ENCODE measurements at regions not wholly inside any gene's neighbourhood (a gene's known extent, or its start where the extent isn't known, plus 50 kb on each side); places are given as distances from the start of the nearest gene placed in this dataset.
A peak's percentile ranks its signal among the peaks of the same experiment; 100 is the strongest.

GRCh38 chr14:98059106-98059505, 1212.9 kb downstream of the BCL11B start:
- POLR2A ChIA-PET: no interaction called here
- DNase-seq: no peak
- Mint-ChIP-seq H3K36me3 (ENCODE audit: insufficient read depth, unreplicated experiment) (no peaks in the 10 kb centered on the region), H3K4me3 (ENCODE audit: unreplicated experiment) (no peak overlapping the region), H3K27me3 (ENCODE audit: insufficient read depth, unreplicated experiment) (peaks cover 14% of the 10 kb centered on the region), H3K27ac (ENCODE audit: unreplicated experiment) (no peak overlapping the region), H3K9me3 (ENCODE audit: unreplicated experiment) (peaks cover 17% of the 10 kb centered on the region), H3K4me1 (ENCODE audit: low read depth, unreplicated experiment) (no peaks in the 10 kb centered on the region)
- CTCF ChIA-PET: no interaction called here
- Histone ChIP-seq H3K4me1 (no peaks in the 10 kb centered on the region), H3K36me3 (ENCODE audit: control insufficient read depth, insufficient read depth, low read length) (no peaks in the 10 kb centered on the region), H3K4me3 (ENCODE audit: low read depth, low read length) (no peak overlapping the region), H3K9me3 (no peaks in the 10 kb centered on the region), H3K27me3 (replicated peaks; ENCODE audit: control insufficient read depth, insufficient read depth, low read length) (no peaks in the 10 kb centered on the region)
- intact Hi-C loops (cut with micrococcal nuclease; ENCODE audit: unreplicated experiment): no loop called here
- no peak for TF ChIP-seq CTCF (IDR thresholded peaks at IDR 0.05; ENCODE audit: insufficient read depth in 1 of 2, low read depth in 1 of 2, low read length in 1 of 2, severe bottlenecking in 1 of 2, unreplicated experiment in 1 of 2)
- BruUV-seq (replicated peaks): no TSS peak

- intact Hi-C loops (cut with micrococcal nuclease; ENCODE audit: unreplicated experiment): no loop called here
- ChIA-PET CTCF (no interaction called here), POLR2A (no interaction called here)
- H3K4me3 ChIP-seq (ENCODE audit: low read depth, low read length): no peak overlapping the region
- H3K4me1 ChIP-seq: no peaks in the 10 kb centered on the region
- no peaks in the 10 kb centered on the region for H3K27me3 ChIP-seq (replicated peaks; ENCODE audit: control insufficient read depth, insufficient read depth, low read length)
- H3K4me1 Mint-ChIP-seq (ENCODE audit: low read depth, unreplicated experiment): no peaks in the 10 kb centered on the region
- no peaks in the 10 kb centered on the region for H3K36me3 Mint-ChIP-seq (ENCODE audit: insufficient read depth, unreplicated experiment)
- no peaks in the 10 kb centered on the region for H3K36me3 ChIP-seq (ENCODE audit: control insufficient read depth, insufficient read depth, low read length)
- TF ChIP-seq CTCF (IDR thresholded peaks at IDR 0.05; ENCODE audit: insufficient read depth in 1 of 2, low read depth in 1 of 2, low read length in 1 of 2, severe bottlenecking in 1 of 2, unreplicated experiment in 1 of 2): no peak
- no peak overlapping the region for H3K27ac Mint-ChIP-seq (ENCODE audit: unreplicated experiment)
- H3K4me3 Mint-ChIP-seq (ENCODE audit: unreplicated experiment): no peak overlapping the region
- no peak for DNase-seq
- peaks cover 17% of the 10 kb centered on the region for H3K9me3 Mint-ChIP-seq (ENCODE audit: unreplicated experiment)
- H3K9me3 ChIP-seq: no peaks in the 10 kb centered on the region
- peaks cover 6% of the 10 kb centered on the region for H3K27me3 Mint-ChIP-seq (ENCODE audit: insufficient read depth, unreplicated experiment)
- BruUV-seq (replicated peaks): no TSS peak
These were observed 1209.9 kb downstream of the BCL11B start for GRCh38 chr14:98062083-98062482.

- no peaks in the 10 kb centered on the region for H3K9me3 ChIP-seq
- Mint-ChIP-seq H3K9me3 (ENCODE audit: unreplicated experiment) (peaks cover 11% of the 10 kb centered on the region), H3K27me3 (ENCODE audit: insufficient read depth, unreplicated experiment) (no peaks in the 10 kb centered on the region), H3K4me3 (ENCODE audit: unreplicated experiment) (no peak overlapping the region), H3K4me1 (ENCODE audit: low read depth, unreplicated experiment) (peaks cover 7% of the 10 kb centered on the region), H3K36me3 (ENCODE audit: insufficient read depth, unreplicated experiment) (no peaks in the 10 kb centered on the region), H3K27ac (ENCODE audit: unreplicated experiment) (no peak overlapping the region)
- ChIA-PET CTCF (no interaction called here), POLR2A (no interaction called here)
- H3K4me1 ChIP-seq: peaks cover 12% of the 10 kb centered on the region; the same call in 1 of the 2 replicates
- no peaks in the 10 kb centered on the region for H3K27me3 ChIP-seq (replicated peaks; ENCODE audit: control insufficient read depth, insufficient read depth, low read length)
- no peak overlapping the region for H3K4me3 ChIP-seq (ENCODE audit: low read depth, low read length)
- no peaks in the 10 kb centered on the region for H3K36me3 ChIP-seq (ENCODE audit: control insufficient read depth, insufficient read depth, low read length)
- intact Hi-C loops (cut with micrococcal nuclease; ENCODE audit: unreplicated experiment): no loop called here
- no peak for TF ChIP-seq CTCF (IDR thresholded peaks at IDR 0.05; ENCODE audit: insufficient read depth in 1 of 2, low read depth in 1 of 2, low read length in 1 of 2, severe bottlenecking in 1 of 2, unreplicated experiment in 1 of 2)
- no TSS peak for BruUV-seq (replicated peaks)
- DNase-seq: peak in 1 of 2 experiments; percentile 6
These were observed 1202.3 kb downstream of the BCL11B start for GRCh38 chr14:98069712-98070171.

All from Caco-2 (cell line).